ENCODE measurements at regions not wholly inside any gene's neighbourhood (a gene's known extent, or its start where the extent isn't known, plus 50 kb on each side); places are given as distances from the start of the nearest gene placed in this dataset.

- no peak for DNase-seq (ENCODE audit: low spot score)
- TF ChIP-seq CTCF (IDR thresholded peaks at IDR 0.05) = no peak
- TF ChIP-seq POLR2AphosphoS5 (IDR thresholded peaks at IDR 0.05) = no peak
- no peak for TF ChIP-seq POLR2A (IDR thresholded peaks at IDR 0.05)
- Histone ChIP-seq H3K4me3 (no peak overlapping the region), H3K9me3 (no peaks in the 10 kb centered on the region), H3K4me1 (replicated peaks) (no peaks in the 10 kb centered on the region), H3K36me3 (no peaks in the 10 kb centered on the region), H3K27me3 (replicated peaks; ENCODE audit: insufficient read depth) (no peaks in the 10 kb centered on the region), H3K27ac (no peak overlapping the region)
- intact Hi-C loops (cut with DNase I) = no loop called here
- WGBS = 66% methylated on average over 7 of the region's 7 CpGs
Observed at GRCh38 chr3:70822669-70823068, 510.2 kb upstream of the MDFIC2 start.

- no peak overlapping the region for H3K27ac ChIP-seq
- no peak overlapping the region for H3K4me3 ChIP-seq
- TF ChIP-seq CTCF (IDR thresholded peaks at IDR 0.05) (no peak), POLR2AphosphoS5 (IDR thresholded peaks at IDR 0.05) (no peak), POLR2A (IDR thresholded peaks at IDR 0.05) (no peak)
- H3K27me3 ChIP-seq (replicated peaks; ENCODE audit: insufficient read depth) = no peaks in the 10 kb centered on the region
- intact Hi-C loops (cut with DNase I) = no loop called here
- no peak for DNase-seq (ENCODE audit: low spot score)
- H3K36me3 ChIP-seq = no peaks in the 10 kb centered on the region
- H3K9me3 ChIP-seq = no peaks in the 10 kb centered on the region
- 94% methylated on average over 4 of the region's 4 CpGs for WGBS
- H3K4me1 ChIP-seq (replicated peaks) = no peaks in the 10 kb centered on the region
Observed at GRCh38 chr3:70821602-70822001, 509.2 kb upstream of the MDFIC2 start.

- Histone ChIP-seq H3K36me3 (no peaks in the 10 kb centered on the region), H3K4me1 (replicated peaks) (no peaks in the 10 kb centered on the region), H3K9me3 (no peaks in the 10 kb centered on the region), H3K4me3 (no peak overlapping the region), H3K27me3 (replicated peaks; ENCODE audit: insufficient read depth) (no peaks in the 10 kb centered on the region), H3K27ac (no peak overlapping the region)
- 79% methylated on average over 1 of the region's 1 CpG for WGBS
- intact Hi-C loops (cut with DNase I) = no loop called here
- TF ChIP-seq POLR2A (IDR thresholded peaks at IDR 0.05) = no peak
- DNase-seq (ENCODE audit: low spot score) = no peak
Observed at GRCh38 chr3:70820397-70820796, 508.0 kb upstream of the MDFIC2 start.

- WGBS = 90% methylated on average over 2 of the region's 2 CpGs
- TF ChIP-seq POLR2A (IDR thresholded peaks at IDR 0.05) (no peak), CTCF (IDR thresholded peaks at IDR 0.05) (no peak), POLR2AphosphoS5 (IDR thresholded peaks at IDR 0.05) (no peak)
- intact Hi-C loops (cut with DNase I) = no loop called here
- no peaks in the 10 kb centered on the region for H3K9me3 ChIP-seq
- no peak for DNase-seq (ENCODE audit: low spot score)
- no peaks in the 10 kb centered on the region for H3K36me3 ChIP-seq
- H3K4me3 ChIP-seq = no peak overlapping the region
- H3K27ac ChIP-seq = no peak overlapping the region
- H3K4me1 ChIP-seq (replicated peaks) = no peaks in the 10 kb centered on the region
- H3K27me3 ChIP-seq (replicated peaks; ENCODE audit: insufficient read depth) = no peaks in the 10 kb centered on the region
Observed at GRCh38 chr3:70818145-70818544, 505.7 kb upstream of the MDFIC2 start.

GRCh38 chr3:70816346-70816745 lies 503.9 kb upstream of the MDFIC2 start:
- TF ChIP-seq POLR2A (IDR thresholded peaks at IDR 0.05) (no peak), POLR2AphosphoS5 (IDR thresholded peaks at IDR 0.05) (no peak), CTCF (IDR thresholded peaks at IDR 0.05) (no peak)
- WGBS = 97% methylated on average over 3 of the region's 3 CpGs
- intact Hi-C loops (cut with DNase I) = no loop called here

More at GRCh38 chr3:70816346-70816745, 503.9 kb upstream of the MDFIC2 start:
- H3K4me3 ChIP-seq = no peak overlapping the region
- DNase-seq (ENCODE audit: low spot score) = no peak
- no peaks in the 10 kb centered on the region for H3K36me3 ChIP-seq
- no peaks in the 10 kb centered on the region for H3K4me1 ChIP-seq (replicated peaks)
- no peak overlapping the region for H3K27ac ChIP-seq
- H3K9me3 ChIP-seq = no peaks in the 10 kb centered on the region
- no peaks in the 10 kb centered on the region for H3K27me3 ChIP-seq (replicated peaks; ENCODE audit: insufficient read depth)
